Bone marrow (tissue), 2 donors: ENCODE measurements at regions not wholly inside any gene's neighbourhood (a gene's known extent, or its start where the extent isn't known, plus 50 kb on each side); places are given as distances from the start of the nearest gene placed in this dataset.
"Not testable (repeated sequence)": the region's sequence is repeated elsewhere in the genome, so short reads cannot be mapped to it uniquely, and the experiment has no call there.

Source experiments
- DNase-seq, 2 donors: peaks; one replicate each; lab custom pipeline; 2025; lab: John Stamatoyannopoulos, UW

DNA sequence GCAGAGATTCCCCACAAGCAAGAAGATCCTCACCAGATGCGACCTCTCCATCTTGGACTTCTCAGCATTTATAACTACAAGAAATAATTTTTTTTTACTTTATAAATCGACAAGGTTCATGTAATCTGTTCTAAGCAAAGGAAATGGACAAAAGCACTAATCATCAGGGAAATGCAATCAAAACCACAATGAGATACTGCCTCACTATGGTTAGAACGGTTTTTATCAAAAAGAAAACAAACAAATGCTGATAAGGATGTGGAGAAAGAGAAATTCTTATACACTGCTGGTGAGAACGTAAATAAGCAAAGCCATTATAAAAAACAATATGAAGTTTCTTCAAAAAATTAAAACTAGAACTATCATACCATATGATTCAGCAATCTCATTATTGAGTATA lies 1382.6 kb downstream of the ARAP2 start:
- no peak for DNase-seq

DNA sequence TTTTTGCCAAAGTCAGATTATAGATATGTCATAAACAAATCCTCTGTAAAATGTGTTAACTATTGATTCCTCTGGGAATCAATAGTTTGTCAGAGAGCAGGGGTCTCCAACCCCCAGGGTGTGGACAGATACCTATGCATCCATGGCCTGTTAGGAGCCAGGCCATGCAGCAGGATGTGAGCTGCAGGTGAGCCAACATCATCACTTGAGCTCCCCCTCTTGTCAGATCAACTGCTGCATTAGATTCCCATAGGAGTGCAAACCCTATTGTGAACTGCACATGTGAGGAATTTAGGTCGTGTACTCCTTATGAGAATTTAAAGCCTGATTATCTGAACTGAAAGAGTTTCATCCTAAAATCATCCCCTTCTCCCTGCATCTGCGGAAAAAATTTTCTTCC lies 1365.4 kb downstream of the ARAP2 start:
- DNase-seq: no peak

DNA sequence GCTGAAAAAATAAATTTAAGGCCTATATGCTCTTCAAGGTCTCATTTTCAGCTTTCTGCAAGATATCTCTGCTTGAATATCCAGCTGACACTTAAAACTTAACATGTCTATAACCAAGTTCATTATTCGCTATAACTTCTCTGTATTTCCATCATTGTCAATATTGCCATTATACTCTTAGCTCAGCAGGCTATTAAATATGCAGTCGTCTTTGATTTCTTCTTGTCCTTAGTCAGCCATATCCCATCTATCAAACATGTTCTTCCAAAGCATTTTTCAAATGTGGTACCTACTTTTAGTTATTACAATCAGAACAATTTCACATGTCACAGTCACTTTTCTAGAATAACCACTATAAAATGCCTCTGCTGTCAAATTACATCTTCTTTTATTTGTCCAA lies 1364.1 kb downstream of the ARAP2 start:
- no peak for DNase-seq

DNA sequence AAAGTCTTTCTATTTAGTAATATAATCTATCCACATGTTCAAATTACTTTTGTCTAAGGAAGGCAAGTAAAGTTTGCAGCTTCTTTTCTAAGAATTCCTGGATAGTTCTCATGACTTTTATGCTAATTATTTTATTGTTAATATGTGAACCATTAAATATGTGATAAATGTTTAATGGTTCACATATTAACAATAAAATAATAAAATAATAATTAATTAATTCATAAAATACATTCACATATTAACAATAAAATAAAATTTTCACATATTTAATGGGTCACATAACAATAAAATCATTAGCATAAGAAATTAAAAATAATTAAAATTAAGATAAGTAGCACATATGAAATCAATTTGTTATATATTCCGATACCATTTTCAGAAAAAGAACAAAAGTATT lies 1352.4 kb downstream of the ARAP2 start:
- no peak for DNase-seq

DNA sequence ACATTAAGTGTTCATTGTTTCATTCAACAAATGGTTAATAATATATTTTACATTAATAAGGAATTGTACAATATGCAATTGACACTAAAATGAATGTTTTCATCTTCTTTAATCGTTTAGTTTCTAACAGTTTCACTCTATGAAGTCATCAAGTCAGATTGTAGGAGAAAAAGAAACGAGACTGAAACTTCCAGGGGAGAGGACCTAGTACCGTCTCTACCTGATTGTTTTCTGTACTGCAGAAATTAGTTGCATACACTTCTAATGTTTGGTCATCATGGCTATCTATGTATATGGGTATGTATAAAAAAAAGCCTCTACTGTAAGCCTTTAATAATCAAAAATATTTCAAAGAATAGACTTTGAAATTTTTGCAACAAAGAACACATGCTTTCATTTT lies 1350.9 kb downstream of the ARAP2 start:
- DNase-seq: no peak

DNA sequence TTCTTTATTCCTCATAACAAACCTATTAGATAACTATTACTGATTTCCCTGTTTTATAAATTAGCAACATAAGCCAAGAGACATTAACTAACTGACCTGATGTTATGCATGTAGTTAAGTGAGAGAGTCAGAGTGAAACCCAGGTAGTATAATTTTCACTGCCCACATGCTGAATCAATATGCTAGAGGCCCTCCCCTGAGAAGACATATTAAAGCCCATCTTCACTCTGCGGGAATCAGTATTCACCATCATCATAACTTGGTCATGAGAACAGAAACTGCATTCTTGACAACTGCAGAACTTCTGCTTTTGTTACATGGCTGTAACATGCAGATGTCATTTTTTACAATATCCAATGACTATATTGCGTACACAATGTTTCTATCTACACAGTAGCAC lies 1324.3 kb downstream of the ARAP2 start:
- no peak for DNase-seq

DNA sequence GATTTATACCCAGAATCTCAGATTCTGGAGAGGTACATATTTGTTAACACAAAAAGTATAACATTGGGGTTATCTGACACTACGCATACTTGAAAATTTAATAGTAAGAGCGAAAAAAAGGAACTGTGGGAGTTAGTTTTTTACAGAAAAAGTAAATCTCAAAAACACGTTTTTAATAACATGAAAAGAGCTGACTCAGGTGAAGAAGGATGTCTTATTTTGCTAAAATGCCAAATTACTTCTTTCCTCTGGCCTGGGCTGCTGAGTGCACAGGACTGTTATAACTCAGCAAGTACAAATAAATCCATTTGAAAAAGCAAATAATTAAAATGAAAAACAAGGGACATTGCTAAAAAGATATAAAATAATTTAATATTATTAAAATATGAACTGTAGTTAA lies 1322.9 kb downstream of the ARAP2 start:
- no peak for DNase-seq

DNA sequence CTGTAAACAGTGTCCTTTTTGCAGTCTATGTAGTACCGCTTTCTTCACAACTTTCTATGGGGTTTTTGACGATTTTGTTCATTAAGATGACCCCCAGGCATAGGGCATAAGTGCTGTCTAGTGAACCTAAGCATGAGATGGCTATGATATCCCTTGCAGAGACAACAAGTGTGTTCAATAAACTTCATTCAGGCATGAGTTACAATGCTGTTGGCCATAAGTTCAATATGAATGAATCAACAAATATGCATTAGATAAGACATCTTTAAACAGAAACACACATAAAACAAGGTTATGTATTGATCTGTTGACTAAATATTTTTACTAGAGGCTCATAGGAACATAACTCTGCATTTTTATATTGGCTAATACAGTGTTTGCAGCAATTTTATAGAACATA lies 1322.0 kb downstream of the ARAP2 start:
- DNase-seq: no peak

DNA sequence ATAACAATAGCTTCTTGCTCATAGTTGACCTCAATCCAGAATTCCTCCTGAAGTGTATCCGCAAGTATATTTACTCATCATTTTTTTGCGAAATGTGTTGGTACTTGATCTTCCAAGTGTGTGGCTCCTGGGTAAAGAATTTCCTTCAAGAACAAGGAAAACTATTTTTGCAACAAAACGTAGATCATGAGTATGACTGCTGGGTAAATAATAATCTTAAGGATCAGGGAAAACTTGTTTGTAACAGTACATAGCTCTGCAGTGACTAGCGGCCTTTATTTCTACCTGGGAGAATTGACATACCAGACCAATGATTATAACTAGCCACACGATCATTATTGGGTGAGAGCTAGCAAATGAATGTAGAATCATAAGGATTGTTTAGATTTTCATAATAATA lies 1311.7 kb downstream of the ARAP2 start:
- DNase-seq: no peak

DNA sequence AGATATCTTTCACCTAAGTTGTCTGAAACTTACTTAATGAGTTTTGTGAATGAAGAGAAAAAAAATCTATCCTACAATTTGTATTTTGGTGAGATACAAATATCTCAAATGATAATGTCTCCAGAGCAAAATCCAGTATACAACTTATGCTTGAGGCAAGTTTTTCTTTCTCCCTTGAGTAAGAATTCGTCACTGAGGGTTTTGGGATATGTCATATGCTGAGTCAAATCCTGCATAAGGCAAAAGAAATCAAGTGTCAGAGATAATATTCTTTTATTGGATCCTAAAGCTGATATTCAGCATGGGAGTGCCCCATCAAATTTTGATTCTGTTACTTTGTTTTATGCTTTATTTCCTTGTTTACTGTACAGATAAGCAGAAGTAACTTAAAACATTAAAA lies 1308.6 kb downstream of the ARAP2 start:
- DNase-seq: no peak

DNA sequence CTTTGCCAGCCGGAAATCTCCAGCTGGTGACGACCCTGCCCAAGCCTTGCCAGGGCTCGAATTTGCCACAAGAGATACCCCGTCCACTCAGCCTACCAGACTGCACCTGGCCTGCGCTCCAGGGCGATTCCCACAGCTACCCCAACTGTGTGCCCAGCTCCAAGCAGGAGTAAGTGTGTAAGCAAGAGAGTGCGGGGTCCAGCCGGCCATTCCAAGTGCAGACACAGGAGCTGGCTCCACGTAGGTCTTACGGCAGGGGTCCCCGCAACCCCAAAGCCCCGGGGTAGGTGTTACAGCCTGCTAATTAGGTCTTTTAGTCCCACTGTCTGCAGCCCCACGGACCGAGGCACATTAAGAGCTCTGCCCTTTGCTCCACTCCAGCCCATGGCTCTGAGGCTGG lies 1305.2 kb downstream of the ARAP2 start:
- no peak for DNase-seq

DNA sequence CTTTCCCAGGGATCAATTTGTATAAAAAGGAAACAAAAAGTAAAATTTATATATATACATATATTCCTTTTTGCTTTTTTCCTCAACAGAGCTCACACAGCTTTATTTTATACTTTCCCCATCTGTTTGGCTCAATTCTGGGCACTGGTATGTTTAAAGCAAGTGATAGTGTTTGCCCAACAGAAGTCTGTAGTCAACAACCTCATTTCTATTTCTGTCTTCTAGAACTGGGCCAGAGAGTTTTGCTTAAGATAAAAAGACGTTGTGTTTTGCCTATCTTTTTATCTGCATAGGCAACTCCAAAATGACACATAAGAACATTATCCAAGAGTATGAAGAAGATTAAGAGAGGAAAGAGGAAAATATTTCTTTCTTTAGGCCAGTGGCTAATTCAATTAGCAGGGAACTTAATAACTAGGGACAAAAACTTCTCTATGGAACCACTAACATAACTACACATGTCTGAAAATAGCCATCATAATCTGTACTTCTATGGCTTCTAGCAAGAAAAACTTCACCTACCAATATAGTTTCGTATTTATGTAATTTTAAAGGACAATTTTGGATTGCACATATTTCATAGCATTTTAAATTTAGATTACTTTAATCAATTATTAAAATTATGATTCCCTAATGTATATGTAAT lies 1300.5 kb downstream of the ARAP2 start:
- no peak for DNase-seq

DNA sequence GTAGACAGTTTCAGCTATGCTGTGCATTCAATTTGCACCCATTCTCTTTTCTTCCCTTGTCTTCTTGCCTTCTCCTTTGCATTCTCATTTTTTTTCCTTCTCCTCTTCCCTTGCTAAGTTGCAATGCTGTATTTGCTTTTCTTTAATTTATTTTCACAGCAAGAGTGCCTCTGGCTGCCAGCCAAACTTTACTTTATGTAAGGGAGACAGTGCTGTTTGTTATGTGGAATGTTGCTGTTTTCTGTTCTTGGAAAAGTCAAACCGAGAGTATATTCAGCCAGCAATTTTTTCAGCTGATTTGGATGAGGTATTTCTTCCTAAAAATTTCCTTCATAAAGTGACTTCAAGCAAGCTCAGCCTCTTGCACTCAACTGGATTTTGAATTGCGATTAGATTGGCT lies 1293.4 kb downstream of the ARAP2 start:
- DNase-seq: no peak

DNA sequence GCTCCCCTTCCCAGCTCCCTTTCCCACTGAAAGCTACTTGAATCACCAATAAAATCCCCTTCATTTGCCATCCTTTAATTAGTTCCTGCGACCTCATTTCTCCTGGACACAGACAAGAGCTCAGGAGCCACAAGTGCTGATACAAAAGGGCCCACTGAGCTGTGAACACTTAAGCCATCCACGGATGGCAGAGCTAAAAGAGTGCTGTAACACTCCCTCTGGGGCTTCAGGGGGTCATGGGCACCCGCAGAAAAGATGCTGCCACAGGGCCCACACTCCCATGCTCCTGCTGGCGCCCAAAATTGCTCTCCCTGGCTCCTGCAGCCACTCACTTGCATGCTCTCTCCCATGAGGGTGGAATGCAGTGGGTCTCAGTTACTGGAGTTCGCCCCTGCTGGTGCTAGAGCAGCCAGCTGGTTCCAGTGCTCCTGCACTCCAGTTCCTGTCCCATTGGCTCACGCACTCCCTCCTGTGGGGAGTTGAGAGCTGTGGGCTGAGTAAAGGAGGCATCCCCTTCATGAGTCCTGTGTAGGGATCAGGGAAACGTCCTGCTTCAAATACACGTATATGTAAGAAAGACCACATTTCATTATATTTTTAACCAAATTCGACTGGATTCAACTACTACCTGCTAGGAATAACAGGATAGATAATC lies 1291.0 kb downstream of the ARAP2 start:
- DNase-seq: no peak

DNA sequence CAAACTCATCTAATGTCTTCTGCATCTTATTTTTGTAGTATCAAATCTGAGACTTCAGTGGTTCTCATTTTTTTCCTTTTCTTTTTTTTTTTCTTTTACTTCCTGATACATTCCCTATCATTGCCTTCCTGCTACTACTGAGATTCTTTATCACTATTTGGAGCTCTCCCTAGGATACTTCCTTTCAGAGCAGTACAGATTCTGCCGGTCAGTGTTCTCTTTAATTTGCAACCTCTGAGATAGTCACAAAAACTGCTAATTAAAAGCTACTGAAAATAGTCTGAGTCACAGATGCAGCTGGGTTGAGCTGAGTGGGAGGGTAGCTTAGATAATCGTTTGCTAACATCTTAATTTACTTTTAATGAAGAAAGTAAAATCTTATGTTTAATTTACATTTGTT lies 1279.7 kb downstream of the ARAP2 start:
- no peak for DNase-seq

DNA sequence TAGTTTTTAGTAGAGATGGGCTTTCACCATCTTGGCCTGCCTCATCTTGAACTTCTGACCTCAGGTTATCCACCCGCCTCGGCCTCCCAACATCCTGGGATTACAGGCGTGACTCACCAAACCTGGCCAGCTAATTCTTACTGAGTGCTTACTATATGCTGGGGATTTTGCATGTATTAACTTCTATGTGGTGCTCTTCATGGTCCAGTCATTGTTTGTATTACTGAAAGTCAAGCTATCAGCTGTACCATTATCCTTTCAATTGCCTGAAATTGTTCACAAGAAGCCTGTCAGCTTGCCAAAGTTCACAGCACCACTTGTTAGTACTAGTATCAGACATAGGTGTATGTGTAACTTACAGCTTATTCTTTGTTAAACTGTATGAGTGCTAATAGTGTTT lies 1272.1 kb downstream of the ARAP2 start:
- no peak for DNase-seq

DNA sequence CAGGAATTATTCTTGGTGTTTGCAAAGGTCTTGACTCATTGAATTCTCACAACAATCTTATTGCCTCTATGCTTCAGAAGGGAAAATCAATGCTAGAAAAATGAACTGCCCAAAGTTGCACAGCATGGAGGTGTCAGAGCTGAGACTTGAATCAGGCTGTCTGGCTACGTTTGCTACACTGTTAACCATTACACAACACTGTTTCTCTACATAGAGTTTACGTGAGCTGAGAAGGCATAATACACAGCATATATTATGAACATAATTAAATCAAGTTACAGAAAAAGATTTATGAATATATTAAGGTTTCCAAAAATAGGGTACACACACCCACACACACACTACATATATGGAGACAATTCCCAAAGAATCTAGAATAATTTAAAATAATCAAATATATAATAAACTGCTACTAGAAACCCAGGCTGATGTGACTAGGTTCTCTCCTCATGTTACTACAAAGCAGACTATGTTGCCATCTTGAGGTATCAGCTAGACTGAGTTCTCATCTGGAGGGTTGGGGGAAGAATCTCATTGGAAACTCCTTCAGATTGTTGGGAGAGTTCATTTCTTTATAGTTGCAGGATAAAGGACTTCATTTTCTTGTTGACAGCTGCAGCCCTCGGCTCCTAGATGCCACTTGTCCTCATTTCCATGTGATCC lies 1270.5 kb downstream of the ARAP2 start:
- DNase-seq: no peak

DNA sequence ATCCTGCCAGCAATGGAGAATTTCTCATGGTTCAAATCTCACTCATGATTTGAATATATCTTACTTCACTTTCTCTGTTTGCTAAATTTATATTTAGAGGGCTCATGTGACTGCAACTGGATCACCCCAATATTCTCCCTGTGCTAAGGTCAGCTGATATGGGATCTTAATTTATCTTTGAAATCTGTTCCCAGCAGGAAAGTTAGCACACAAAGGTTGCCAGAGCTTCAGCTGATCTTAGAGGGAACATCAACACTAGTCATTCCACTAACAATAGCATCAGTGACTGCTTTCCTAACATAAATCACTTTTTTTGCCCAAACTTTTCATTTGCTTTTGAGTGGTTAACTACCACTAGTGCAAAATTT lies 1270.0 kb downstream of the ARAP2 start:
- DNase-seq: no peak

DNA sequence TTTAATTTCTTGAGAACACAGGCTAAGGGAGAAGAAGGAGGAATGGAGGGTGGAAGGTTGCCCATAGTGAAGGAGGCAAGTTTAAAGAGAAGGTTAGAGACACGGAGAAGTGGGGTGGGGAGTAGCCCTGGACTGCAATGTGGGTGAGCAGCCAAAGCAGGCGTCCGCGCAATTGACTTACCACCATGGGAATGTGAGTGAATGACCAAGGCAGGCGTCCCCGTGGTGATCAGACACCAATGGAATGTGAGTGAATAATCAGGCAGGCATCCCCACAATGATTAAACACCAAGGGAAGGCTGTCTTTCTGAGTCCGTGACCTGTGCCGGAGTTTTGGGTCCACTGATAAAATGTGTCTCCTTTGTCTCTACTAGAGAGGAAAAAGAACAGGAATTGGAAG lies 1223.1 kb downstream of the ARAP2 start:
- DNase-seq: not testable (repeated sequence)

DNA sequence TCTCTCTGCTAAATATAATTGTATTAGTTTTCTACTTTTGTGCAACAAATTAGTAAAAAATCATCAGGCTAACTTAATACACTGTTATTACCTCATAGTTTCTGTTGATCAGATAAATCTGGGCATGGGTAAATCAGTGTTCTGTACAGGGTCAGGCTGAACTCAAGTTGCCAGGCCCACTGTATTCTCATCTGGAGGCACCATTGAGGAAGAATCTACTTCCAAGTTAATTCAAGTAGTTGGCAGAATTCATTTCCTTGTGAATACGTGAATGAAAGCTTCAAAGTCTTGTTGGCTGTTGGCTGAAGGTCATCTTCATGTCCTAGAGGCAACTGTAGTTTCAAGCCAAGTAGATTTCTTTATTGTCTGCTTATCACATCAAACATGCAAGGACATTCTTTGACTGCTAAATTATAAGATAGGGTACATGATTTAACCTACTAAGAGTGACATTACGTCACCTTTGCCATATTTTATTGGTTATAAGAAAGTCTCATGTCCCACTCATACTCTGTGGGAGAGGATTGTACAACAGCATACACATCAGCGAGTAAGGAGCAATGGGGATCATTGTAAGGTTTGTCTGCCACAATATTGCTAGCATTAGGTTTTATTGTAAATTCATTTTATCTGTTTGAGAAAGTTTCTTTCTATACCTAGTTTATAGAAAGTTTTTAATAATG lies 1219.0 kb downstream of the ARAP2 start:
- DNase-seq: no peak

DNA sequence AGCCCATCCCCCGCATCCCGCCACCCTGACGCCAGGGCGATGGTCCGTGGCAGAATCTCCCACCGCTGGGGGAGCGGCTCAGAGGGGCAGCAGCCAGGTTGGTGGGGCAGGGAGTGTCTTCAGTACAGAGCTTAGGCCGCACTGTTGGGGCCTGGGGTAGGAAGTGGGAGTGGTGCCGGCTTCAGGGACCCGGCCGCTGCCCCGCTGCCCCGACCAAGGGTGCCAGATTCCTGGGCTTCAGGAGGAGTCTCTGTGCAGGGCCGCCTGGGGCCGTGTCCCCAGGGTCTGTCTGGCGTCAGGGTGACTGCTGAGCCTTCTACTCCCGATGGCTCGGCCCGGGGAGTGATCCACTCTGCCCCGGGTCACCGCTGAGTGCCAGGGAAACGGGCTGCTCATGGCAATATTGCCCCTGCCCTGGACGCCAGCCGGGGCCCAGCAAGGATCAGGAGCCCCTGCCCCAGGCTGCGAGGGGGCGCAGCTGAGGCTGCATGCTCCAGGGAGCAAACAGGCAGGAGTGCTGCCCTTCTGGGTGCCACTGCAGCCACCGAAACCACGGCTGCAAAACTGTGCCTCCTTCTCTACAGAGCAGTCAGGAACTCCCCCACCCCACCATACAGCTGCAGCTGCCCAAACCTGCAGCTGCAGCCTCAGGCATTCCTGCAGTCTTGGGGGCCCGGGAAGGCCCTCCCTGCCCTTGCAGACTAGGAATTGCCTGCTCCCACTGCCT lies 1206.1 kb downstream of the ARAP2 start:
- DNase-seq: no peak

DNA sequence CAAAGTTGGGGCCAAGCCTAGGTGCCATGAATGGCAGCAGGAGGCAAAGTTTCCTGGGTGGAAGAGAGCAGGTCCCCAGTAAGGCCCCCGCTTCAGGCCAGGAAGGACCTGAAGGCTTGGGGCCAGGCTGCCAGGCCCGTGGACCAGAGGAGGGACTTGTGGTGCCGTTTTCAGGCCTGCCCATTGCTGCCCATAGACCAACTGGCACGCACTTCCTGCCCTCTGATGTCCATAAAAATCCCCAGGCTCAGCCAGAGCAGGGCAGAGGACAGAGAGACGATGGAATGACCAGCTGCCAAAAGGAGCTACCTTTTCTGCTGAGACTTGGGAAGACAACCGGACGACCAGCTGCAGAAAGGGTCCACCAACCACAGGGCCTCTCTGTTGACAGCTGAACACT lies 1205.5 kb downstream of the ARAP2 start:
- no peak for DNase-seq

DNA sequence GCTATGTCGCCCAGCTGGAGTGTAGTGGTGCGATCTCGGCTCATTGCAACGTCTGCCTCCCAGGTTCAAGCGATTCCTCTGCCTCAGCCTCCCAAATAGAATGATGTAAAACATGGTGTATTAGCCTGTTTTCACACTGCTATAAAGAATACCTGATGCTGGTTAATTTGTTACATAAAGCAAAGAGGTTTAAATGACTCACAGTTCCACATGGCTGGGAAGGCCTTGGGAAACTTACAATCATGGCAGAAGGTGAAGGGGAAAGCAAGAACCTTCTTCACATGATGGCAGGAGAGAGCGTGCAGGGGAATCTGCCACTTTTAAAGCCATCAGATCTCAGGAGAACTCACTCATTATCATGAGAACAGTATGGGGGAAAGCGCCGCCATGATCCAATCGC lies 1191.8 kb downstream of the ARAP2 start:
- no peak for DNase-seq
